Smooth muscle cell (in vitro differentiated cells): ENCODE measurements at regions not wholly inside any gene's neighbourhood (a gene's known extent, or its start where the extent isn't known, plus 50 kb on each side); places are given as distances from the start of the nearest gene placed in this dataset.

ENCODE experiments used
- DNase-seq: peaks from one replicate; lab custom pipeline; 2025; ENCODE audit not compliant: unreplicated experiment; lab: John Stamatoyannopoulos, UW
- H2AFZ ChIP-seq: fragments of 200-600 bp; sonication (generic); 2 replicates; pipeline ENCODE4 v1.6.0; 2016; ENCODE audit warnings: antibody characterized with exemption, low read depth, mild to moderate bottlenecking
- H3F3A ChIP-seq: fragments of 200-600 bp; sonication (generic); 2 replicates; pipeline ENCODE4 v1.6.0; 2017; ENCODE audit warnings: antibody characterized with exemption, low read depth
- H3K27ac ChIP-seq: fragments of 200-600 bp; sonication (generic); 2 replicates; pipeline ENCODE4 v1.5.1; 2016; ENCODE audit warnings: low read depth, mild to moderate bottlenecking
- H3K27me3 ChIP-seq: fragments of 200-600 bp; sonication (generic); 2 replicates; pipeline ENCODE4 v1.6.1; 2016; ENCODE audit warnings: low read depth, mild to moderate bottlenecking
- H3K36me3 ChIP-seq: fragments of 200-600 bp; sonication (generic); 2 replicates; pipeline ENCODE4 v1.5.1; 2016; ENCODE audit warnings: low read depth
- H3K4me1 ChIP-seq: fragments of 200-600 bp; sonication (generic); 2 replicates; pipeline ENCODE4 v1.5.1; 2016; ENCODE audit warnings: low read depth
- H3K4me2 ChIP-seq: fragments of 200-600 bp; sonication (generic); 2 replicates; pipeline ENCODE4 v1.6.0; 2016; ENCODE audit warnings: mild to moderate bottlenecking
- H3K4me3 ChIP-seq: fragments of 200-600 bp; sonication (generic); 2 replicates; pipeline ENCODE4 v1.5.1; 2016; ENCODE audit warnings: mild to moderate bottlenecking
- H3K79me2 ChIP-seq: fragments of 200-600 bp; sonication (generic); 2 replicates; pipeline ENCODE4 v1.6.0; 2016; ENCODE audit warnings: low read depth, mild to moderate bottlenecking
- H3K9ac ChIP-seq: fragments of 200-600 bp; sonication (generic); 2 replicates; pipeline ENCODE4 v1.6.0; 2016; ENCODE audit warnings: low read depth
- H3K9me3 ChIP-seq: fragments of 200-600 bp; sonication (generic); replicated peaks from 2 replicates; pipeline ENCODE4 v1.5.1; 2016; ENCODE audit warnings: low read depth
- H4K20me1 ChIP-seq: fragments of 200-600 bp; sonication (generic); 2 replicates; pipeline ENCODE4 v1.6.0; 2016; ENCODE audit warnings: low read depth
- CTCF ChIP-seq: fragments of 200-600 bp; sonication (generic); IDR thresholded peaks from 2 replicates; pipeline ENCODE4 v1.5.1; 2017; ENCODE audit warnings: borderline replicate concordance, mild to moderate bottlenecking, antibody characterized with exemption; ENCODE audit not compliant: insufficient read depth, poor library complexity, severe bottlenecking
- whole genome bisulfite sequencing: methylation state at CpG from one replicate; pipeline ENCODE4 v1.1.7; 2016; ENCODE audit warnings: low lambda C conversion rate; 5-methylcytosine and 5-hydroxymethylcytosine counted together

DNA sequence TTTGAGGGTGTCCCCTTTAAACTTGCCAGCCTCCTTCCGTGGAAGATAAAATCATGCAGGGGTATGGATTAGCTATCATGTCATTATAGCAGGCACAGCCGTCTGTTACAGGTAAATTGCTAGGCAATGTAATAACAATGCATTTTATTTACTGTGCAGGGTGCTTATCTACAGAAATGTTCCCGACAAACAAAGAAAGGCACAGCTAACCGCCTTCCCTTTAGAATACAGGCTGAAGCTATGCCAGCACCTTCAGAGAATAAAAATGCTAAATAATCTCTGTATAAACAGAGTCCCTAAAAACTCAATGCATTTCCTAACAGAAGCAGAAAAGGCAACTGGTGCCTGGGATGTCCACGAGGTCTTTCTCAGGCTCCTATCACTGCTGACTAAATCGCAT is 239.2 kb downstream of the SPTSSA start:
- WGBS, result 74% methylated on average over 6 of the region's 6 CpGs
- H3K36me3 ChIP-seq, result no peaks in the 10 kb centered on the region
- no peaks in the 10 kb centered on the region for H4K20me1 ChIP-seq
- H3K27ac ChIP-seq, result no peak overlapping the region
- no peak overlapping the region for H3K9ac ChIP-seq
- DNase-seq, result no peak
- no peaks in the 10 kb centered on the region for H3K9me3 ChIP-seq
- no peak for TF ChIP-seq CTCF
- H3K4me1 ChIP-seq, result peaks cover 5% of the 10 kb centered on the region
- H3K79me2 ChIP-seq, result no peaks in the 10 kb centered on the region
- no peak overlapping the region for H3K4me2 ChIP-seq
- H3K4me3 ChIP-seq, result no peak overlapping the region
- H3K27me3 ChIP-seq, result no peaks in the 10 kb centered on the region
- no peak overlapping the region for H2AFZ ChIP-seq
- no peaks in the 10 kb centered on the region for H3F3A ChIP-seq

- H3K4me2 ChIP-seq, result no peak overlapping the region
- no peaks in the 10 kb centered on the region for H3F3A ChIP-seq
- WGBS, result 92% methylated on average over 3 of the region's 3 CpGs
- no peak overlapping the region for H3K4me3 ChIP-seq
- H3K9ac ChIP-seq, result no peak overlapping the region
- H2AFZ ChIP-seq, result no peak overlapping the region
- no peak for TF ChIP-seq CTCF
- no peaks in the 10 kb centered on the region for H3K79me2 ChIP-seq
- DNase-seq, result no peak
- H3K27me3 ChIP-seq, result no peaks in the 10 kb centered on the region
- H3K4me1 ChIP-seq, result peaks cover 5% of the 10 kb centered on the region
- no peak overlapping the region for H3K27ac ChIP-seq
- H4K20me1 ChIP-seq, result no peaks in the 10 kb centered on the region
- no peaks in the 10 kb centered on the region for H3K9me3 ChIP-seq
- no peaks in the 10 kb centered on the region for H3K36me3 ChIP-seq
Measured at GRCh38 chr14:34222122-34222521, 239.9 kb downstream of the SPTSSA start.

DNA sequence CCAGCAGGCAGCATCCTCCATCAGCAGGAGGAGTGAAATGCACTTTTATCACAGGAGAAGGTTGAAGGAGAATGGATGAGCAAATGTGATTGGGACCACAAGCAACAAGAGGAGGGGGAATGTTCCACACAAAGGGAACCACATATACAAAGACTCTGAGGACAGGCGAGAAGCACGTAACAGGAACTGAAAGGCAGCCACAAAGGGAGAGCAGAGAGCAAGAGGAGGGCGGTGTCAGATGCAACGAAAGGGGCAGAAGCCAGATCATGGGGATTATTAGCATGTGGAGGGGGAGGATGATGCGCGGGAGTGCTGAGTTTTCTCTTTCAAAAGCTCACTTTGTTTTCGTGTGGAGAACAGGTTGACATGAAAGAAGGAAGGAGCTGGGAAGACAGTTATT is 241.1 kb downstream of the SPTSSA start:
- Histone ChIP-seq H3K79me2 (no peaks in the 10 kb centered on the region), H3F3A (no peaks in the 10 kb centered on the region), H2AFZ (peak overlapping the region; percentile 26), H3K9ac (no peak overlapping the region), H3K4me1 (peaks cover 5% of the 10 kb centered on the region), H3K36me3 (no peaks in the 10 kb centered on the region), H4K20me1 (no peaks in the 10 kb centered on the region), H3K4me2 (no peak overlapping the region), H3K4me3 (no peak overlapping the region), H3K27me3 (no peaks in the 10 kb centered on the region), H3K9me3 (no peaks in the 10 kb centered on the region), H3K27ac (peak overlapping the region; percentile 69)
- WGBS, result 70% methylated on average over 7 of the region's 7 CpGs
- DNase-seq, result no peak
- no peak for TF ChIP-seq CTCF

DNA sequence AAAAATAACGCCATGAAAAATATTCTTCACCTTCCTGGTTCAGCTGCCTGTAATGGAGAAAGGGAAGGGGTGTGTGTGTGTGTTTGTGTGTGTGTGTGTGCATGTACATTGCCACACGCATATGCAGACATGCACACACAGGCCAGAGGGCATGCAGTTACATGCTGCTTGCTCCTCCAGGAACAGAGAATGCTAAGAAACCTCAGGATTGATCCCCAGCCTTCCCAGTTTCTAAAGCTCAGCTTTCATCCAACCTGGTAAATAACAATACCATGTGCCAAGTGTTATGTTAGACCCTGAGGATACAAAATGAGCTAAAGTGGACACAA is 241.7 kb downstream of the SPTSSA start:
- no peak for DNase-seq
- TF ChIP-seq CTCF, result no peak
- H3K4me3 ChIP-seq, result no peak overlapping the region
- no peaks in the 10 kb centered on the region for H3K9me3 ChIP-seq
- no peak overlapping the region for H2AFZ ChIP-seq
- H3K79me2 ChIP-seq, result no peaks in the 10 kb centered on the region
- peaks cover 5% of the 10 kb centered on the region for H3K4me1 ChIP-seq
- no peaks in the 10 kb centered on the region for H3K27me3 ChIP-seq
- H4K20me1 ChIP-seq, result no peaks in the 10 kb centered on the region
- H3K4me2 ChIP-seq, result no peak overlapping the region
- no peaks in the 10 kb centered on the region for H3K36me3 ChIP-seq
- no peaks in the 10 kb centered on the region for H3F3A ChIP-seq
- no peak overlapping the region for H3K9ac ChIP-seq
- H3K27ac ChIP-seq, result peak overlapping the region; percentile 69
- 64% methylated on average over 2 of the region's 2 CpGs for WGBS
